ENCODE measurements at regions not wholly inside any gene's neighbourhood (a gene's known extent, or its start where the extent isn't known, plus 50 kb on each side); places are given as distances from the start of the nearest gene placed in this dataset.

DNA sequence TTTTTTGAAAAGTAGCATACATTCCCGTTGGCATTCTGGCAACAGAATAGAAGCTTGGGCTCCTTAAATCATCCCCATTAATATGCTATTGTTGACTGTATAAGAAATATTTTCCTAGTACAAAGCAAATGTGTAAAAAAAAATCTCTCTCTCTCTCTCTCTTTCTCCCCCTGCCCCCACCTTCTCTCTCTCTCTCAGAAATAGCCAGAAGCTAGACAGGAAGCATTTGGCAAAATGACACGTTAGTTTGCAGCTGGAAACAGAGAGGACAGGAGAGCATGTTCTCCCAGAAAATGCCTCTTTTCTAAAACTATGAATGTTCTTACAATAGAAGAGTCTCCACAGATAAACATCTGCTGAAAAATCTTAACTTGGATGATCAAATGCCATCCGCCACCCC lies 59.6 kb upstream of the AKR1E2 start:
- peak; percentile 14 for TF ChIP-seq GATA2 (IDR thresholded peaks at IDR 0.05; ENCODE audit: insufficient read depth, insufficient read length, low read depth, low read length)
- TF ChIP-seq, protein P1, sequence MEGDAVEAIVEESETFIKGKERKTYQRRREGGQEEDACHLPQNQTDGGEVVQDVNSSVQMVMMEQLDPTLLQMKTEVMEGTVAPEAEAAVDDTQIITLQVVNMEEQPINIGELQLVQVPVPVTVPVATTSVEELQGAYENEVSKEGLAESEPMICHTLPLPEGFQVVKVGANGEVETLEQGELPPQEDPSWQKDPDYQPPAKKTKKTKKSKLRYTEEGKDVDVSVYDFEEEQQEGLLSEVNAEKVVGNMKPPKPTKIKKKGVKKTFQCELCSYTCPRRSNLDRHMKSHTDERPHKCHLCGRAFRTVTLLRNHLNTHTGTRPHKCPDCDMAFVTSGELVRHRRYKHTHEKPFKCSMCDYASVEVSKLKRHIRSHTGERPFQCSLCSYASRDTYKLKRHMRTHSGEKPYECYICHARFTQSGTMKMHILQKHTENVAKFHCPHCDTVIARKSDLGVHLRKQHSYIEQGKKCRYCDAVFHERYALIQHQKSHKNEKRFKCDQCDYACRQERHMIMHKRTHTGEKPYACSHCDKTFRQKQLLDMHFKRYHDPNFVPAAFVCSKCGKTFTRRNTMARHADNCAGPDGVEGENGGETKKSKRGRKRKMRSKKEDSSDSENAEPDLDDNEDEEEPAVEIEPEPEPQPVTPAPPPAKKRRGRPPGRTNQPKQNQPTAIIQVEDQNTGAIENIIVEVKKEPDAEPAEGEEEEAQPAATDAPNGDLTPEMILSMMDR (IDR thresholded peaks at IDR 0.05; ENCODE audit: extremely low read depth in 1 of 2, insufficient read depth in 1 of 2, low read depth in 1 of 2, low read length in 2 of 2), result no peak
- no peak for TF ChIP-seq FOS (IDR thresholded peaks at IDR 0.05; ENCODE audit: borderline replicate concordance, insufficient read depth, low read length)
- no peak for TF ChIP-seq EZH2 (IDR thresholded peaks at IDR 0.05; ENCODE audit: borderline replicate concordance, low read depth, low read length, severe bottlenecking)
- TF ChIP-seq MYC (IDR thresholded peaks at IDR 0.05; ENCODE audit: low read depth, low read length), result no peak
- H3K9ac ChIP-seq (replicated peaks; ENCODE audit: extremely low read depth, insufficient read depth, low read length), result peak overlapping the region; percentile 72
- H3K4me1 ChIP-seq (ENCODE audit: control insufficient read depth, extremely low read depth, insufficient read depth, low read length), result peaks cover 76% of the 10 kb centered on the region
- H2AFZ ChIP-seq (ENCODE audit: low read depth, low read length), result no peak overlapping the region
- no peak overlapping the region for H3K4me3 ChIP-seq (replicated peaks in 1 of 3; ENCODE audit: insufficient read depth in 1 of 3, low read depth in 1 of 3, low read length in 3 of 3)
- intact Hi-C loops (cut with micrococcal nuclease) (loop anchor here (2.0 to 5.0 kb wide), 4 partner anchors 254 to 1526 kb away; no protein-coding TSS in a partner anchor), dilution Hi-C loops (cut with MboI; ENCODE audit: extremely low pct_ligation_motif_present, low sequenced_read_pairs) (no loop called here)
- H3K27me3 ChIP-seq (ENCODE audit: control insufficient read depth in 2 of 2, insufficient read depth in 2 of 2, low read length in 2 of 2), result no peaks in the 10 kb centered on the region
- BruUV-seq (replicated peaks), result no TSS peak
- peak overlapping the region; percentile 96 for H3K27ac ChIP-seq (ENCODE audit: insufficient read depth, low read depth, low read length)
- H3K36me3 ChIP-seq (ENCODE audit: control insufficient read depth in 2 of 2, extremely low read depth in 1 of 2, insufficient read depth in 2 of 2, low read length in 2 of 2), result peaks cover 0 to 2% of the 10 kb centered on the region in 2 experiments
- no peaks in the 10 kb centered on the region for H3K79me2 ChIP-seq (ENCODE audit: control insufficient read depth, insufficient read depth, low read length)
- H4K20me1 ChIP-seq (replicated peaks; ENCODE audit: control insufficient read depth, extremely low read depth, insufficient read depth, low read length), result no peaks in the 10 kb centered on the region
- no peak overlapping the region for H3K4me2 ChIP-seq (ENCODE audit: insufficient read depth, low read length)
- ChIA-PET POLR2A (interaction anchor here (0.7 to 1.0 kb wide), 2 partner anchors 981 to 992 kb away, joined by 3 to 4 read pairs; partner anchors contain the start of gene KLF6), CTCF (interaction anchor here (0.6 to 3.5 kb wide), 24 partner anchors 9 to 1574 kb away, joined by 3 to 46 read pairs (median 3); partner anchors contain the start of gene KLF6)
- no peak for DNase-seq (ENCODE audit: low read depth, low spot score)
- no peaks in the 10 kb centered on the region for H3K9me1 ChIP-seq (replicated peaks; ENCODE audit: control insufficient read depth, extremely low read depth, insufficient read depth, low read length)
- FAIRE-seq, result no peak
- H3K9me3 ChIP-seq (replicated peaks; ENCODE audit: control insufficient read depth, insufficient read depth, low read length), result no peaks in the 10 kb centered on the region
